Skin epidermis (tissue), 12 donors: ENCODE measurements at regions not wholly inside any gene's neighbourhood (a gene's known extent, or its start where the extent isn't known, plus 50 kb on each side); places are given as distances from the start of the nearest gene placed in this dataset.

Experiments used
- H3K27ac ChIP-seq, 21 experiments: fragments of 200-600 bp; sonication (generic) in 11 of 21; one replicate each; pipeline ENCODE4 v1.5.0; 2020; ENCODE audit warnings: mild to moderate bottlenecking in 3 of 21, inconsistent platforms in 2 of 21, moderate library complexity in 2 of 21
- H3K4me3 ChIP-seq, 7 experiments: fragments of 200-600 bp; sonication (generic) in 2 of 7; one replicate each; pipeline ENCODE4 v1.5.0; 2020; ENCODE audit warnings: inconsistent platforms in 2 of 7, mild to moderate bottlenecking in 2 of 7, moderate library complexity in 1 of 7

DNA sequence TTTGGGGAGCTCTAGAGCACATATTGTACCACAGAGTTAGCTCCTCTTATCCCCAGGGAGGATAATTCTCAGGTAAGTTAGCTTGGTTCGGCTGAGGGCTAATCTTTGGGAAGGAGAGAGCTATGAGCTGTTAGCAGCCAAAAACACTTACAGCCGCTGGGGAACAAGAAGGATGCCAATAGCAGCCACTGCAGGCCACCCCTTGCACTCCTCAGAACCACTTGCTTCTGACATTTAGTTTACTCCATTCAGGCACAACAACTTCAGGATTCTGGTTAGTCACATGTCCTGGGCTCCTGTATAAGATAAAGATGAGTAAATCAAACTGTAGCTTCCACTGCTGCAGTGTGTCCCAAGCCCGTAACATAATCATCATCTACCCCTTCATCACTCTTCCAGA, 212.6 kb upstream of the ADGRL2 start:
- no peak overlapping the region for H3K4me3 ChIP-seq
- no peak overlapping the region for H3K27ac ChIP-seq

DNA sequence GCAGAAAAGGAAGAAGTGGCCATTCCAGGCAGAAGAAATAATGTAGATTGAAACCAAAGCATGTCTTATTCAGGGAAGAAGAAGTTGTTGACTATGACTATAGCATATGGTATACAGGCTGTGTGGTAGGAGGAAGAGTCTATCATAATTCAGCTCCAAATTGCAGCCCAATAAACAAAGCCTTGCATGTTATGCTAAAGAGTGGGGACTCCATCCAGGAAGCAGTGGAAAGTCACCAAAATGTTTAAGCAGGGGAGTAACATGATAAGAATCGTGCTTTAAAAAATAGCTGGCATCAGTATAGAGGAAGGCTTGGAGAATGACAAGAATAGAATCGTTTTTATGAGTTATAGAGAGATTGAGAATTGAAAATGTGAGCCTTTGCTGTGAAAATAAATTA, 213.3 kb upstream of the ADGRL2 start:
- Histone ChIP-seq H3K27ac (no peak overlapping the region), H3K4me3 (no peak overlapping the region)

DNA sequence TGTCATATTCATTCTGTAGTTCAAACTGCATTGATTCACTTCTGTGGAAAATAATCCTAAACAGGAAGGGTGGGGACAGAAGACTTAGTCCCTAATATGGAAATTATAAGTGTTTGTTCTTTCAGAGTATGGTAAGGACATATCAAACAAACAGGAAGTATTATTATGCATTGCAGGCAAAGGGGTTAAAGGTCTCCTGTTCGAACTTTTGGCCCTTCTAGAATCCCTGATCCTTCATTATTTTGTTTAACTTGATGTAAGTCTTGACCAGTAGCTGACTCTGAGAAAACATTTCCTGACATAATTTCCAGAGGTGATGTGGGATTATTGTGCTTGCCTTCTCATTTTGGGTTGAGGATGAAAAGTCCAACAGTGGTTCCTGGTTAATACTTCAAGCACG, 215.4 kb upstream of the ADGRL2 start:
- no peak overlapping the region for H3K27ac ChIP-seq
- H3K4me3 ChIP-seq = no peak overlapping the region

DNA sequence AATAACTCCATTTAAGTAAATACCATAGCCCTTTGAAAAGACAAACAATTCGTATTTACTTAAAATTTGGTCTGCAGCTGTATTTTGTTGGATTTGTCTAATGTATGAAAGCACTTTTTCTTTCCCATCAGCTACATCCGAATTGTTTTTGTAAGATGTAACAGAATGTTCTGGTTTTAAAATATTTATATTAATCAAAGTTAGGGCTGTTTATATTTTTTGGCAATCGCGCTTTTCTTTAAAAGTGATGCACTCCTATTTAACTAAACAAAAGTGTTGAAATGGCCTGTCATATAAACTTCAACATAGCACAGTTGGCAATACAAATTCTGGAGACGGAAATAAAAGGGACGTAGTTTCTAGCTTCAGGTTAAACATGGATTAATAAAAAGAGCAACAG, 216.3 kb upstream of the ADGRL2 start:
- Histone ChIP-seq H3K4me3 (no peak overlapping the region), H3K27ac (no peak overlapping the region)

DNA sequence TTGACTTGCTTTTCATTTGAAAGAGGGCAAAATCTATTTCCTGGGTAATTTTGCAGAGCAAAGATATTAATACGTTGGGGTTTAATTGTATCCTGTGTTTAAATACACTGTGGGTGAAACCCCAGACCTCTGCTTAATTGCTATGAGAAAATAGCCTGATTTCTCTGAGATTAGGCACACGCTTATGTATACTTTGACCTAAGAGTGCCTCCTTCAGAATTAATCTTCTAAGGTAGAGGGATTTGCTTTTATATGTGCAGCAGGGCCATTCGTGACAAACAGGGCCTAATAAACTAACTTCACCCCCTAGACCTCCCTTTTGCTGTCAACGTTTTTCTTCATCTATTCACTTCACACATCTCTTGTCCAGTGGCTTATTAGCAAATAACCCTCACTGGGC, 216.9 kb upstream of the ADGRL2 start:
- Histone ChIP-seq H3K27ac (no peak overlapping the region), H3K4me3 (no peak overlapping the region)

DNA sequence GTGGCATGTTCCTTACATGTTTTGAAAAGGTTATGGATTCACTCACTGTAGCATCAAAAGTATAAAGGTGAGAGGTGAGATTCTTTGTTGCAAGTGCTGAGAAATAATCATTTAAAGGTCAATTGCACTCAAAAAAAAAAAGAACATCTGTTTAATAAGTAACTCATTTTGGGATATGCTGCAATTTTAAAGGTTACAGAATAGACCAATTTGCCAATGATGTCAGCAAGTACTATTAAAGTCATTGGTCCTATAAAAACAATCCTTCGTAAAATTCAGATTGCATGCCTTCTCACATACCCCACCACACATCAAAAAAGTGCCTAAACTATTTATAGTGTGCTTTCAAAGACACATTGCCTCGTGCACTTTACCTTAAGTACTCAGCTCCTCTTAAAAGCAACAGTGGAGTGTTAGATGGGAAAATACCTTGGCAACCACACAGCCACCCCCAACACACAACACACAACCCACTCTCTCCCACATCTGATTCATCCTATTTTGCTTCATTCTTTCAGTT, 218.2 kb upstream of the ADGRL2 start:
- no peak overlapping the region for H3K4me3 ChIP-seq
- H3K27ac ChIP-seq = no peak overlapping the region

DNA sequence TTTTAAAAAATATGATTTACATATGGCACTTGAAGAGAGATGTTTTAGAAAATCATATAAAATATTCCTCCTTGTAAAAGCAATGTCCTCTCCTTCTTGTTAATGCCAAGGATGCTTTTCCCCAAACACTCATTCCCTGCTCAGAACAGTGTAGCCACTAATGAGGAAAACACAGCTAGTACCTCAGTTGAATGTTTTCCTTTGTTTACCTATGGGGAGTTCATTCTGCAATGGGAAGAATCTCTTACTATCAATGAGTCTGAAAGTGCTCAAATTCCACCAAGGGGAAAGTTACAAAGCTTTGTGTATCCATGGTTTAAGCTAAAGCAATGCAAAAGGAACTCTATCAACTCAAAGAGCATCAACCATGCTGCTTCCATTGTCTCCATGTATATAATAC, 221.9 kb upstream of the ADGRL2 start:
- Histone ChIP-seq H3K27ac (no peak overlapping the region), H3K4me3 (no peak overlapping the region)

DNA sequence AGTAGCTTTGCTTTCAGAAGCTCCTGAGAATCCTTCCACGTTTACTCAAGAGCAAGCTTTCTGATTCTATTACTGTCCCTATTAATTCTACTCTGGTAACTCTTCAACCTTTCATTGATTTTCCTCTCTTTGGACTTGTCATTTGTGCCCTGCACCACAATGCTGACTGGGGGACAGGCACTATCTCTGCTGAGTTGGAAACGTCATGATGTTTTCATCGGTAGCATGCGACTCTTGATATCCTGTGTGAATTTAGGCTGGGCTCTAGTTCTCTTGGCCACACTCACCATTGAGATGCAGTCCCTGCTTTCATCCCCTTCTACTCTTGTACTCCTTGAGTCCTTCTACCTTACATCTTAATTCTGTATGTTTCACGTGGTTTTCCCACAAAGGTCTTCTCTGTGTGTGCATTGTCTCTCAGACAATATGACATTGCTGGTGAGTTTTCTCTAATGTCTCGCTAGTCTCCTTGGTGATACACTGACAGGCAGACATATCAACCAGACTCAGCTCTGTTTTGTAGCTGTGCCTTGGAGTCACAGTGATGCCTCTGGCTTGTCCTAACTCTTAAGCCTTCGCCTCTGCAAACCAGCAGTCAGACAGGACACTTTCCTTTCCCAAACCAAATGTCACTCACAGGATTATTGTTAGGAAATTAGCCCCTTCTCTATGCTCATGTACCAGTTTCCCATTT, 223.6 kb upstream of the ADGRL2 start:
- H3K27ac ChIP-seq = no peak overlapping the region

DNA sequence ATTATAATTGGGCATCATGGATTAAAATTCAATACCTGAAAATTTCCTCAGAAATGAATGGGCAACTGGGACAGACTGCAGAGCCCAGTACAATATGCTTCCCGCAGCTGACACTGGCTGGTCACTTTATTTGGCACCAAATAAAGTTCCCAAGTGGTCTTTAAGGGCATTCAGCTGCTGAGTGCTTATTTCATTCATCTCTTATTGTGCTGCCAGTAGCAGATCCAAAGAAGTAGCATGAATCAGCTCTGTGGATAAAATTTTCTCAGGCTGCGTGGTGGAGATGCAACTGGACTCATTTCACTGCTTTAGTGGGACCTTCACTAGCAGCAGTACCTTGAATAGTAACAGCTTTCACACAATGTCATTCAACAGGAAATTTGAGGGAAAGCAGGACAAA, 226.3 kb upstream of the ADGRL2 start:
- Histone ChIP-seq H3K27ac (no peak overlapping the region), H3K4me3 (no peak overlapping the region)

More for the DNA sequence above, 223.6 kb upstream of the ADGRL2 start:
- no peak overlapping the region for H3K4me3 ChIP-seq

DNA sequence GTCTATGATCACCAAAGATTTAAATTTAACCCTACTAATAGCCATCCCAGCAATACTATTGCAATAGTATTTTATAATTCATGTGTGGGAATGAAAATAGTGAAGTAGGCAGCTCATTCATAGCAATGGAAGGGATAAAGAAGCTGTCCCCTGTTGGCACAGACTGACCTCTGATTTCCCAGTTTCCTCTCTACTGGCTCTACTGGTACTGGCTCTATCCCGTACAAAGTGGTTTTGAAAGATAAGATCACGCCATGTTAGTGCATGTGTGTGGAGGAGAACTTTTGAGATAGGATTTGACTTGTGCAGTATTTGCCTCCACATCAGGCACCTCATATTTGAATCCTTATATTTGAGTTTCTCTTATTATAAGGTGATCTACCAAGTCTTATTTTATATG, 227.3 kb upstream of the ADGRL2 start:
- no peak overlapping the region for H3K27ac ChIP-seq
- H3K4me3 ChIP-seq = no peak overlapping the region

DNA sequence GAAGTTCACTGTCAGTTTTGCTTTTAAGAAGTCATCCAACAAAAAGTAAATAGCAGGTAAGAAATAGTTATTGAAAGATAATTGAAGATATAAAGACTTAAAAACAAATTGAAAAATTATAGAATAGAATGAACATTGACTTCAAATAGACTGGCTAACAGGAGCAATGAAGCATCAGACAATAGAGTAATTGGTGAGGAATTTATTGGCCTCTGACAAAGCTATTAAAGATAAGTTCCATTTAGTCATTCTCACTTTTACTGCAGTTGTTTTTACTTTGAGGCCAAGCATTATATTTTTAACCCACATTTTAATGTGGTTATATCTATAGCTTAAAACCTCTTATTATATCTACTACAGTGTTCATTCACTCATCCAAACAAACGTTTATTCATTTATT, 228.8 kb upstream of the ADGRL2 start:
- no peak overlapping the region for H3K27ac ChIP-seq
- H3K4me3 ChIP-seq = no peak overlapping the region

DNA sequence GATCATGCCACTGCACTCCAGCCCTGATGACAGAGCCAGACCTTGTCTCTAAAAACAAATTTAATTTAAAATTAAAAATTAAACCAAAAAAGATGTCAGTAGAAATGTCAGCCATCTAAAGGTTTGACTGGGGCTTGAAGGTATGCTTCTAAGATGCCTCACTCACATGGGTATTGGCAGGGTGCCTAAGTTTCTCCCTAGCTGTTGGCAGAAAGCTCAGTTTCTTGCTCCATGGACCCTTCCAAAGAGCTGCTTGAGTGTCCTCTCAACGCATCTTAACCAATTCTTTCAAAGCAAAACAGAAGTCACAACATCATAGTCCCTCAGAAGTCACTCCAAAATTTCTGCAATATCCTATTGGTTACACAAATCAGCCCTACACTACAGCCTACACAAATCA, 231.0 kb upstream of the ADGRL2 start:
- Histone ChIP-seq H3K27ac (no peak overlapping the region), H3K4me3 (no peak overlapping the region)

DNA sequence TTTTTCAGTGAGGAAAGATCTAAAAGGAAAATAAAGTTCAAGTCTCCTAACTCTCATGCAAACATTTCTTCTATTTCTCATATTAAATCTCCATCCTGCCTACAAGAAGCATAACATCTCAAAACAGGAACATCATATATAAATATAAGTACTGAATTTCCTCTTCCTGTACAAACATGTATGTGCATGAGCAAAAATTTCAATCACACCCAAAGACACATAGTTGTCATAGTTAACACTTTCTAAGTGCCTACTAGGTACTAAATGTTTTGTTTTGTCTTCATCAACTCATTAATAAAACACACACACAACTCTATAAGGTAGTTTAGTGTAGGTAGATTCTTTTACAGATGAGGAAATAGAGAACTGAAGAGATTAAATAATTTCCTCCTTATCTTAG, 237.1 kb upstream of the ADGRL2 start:
- H3K27ac ChIP-seq = no peak overlapping the region
- H3K4me3 ChIP-seq = no peak overlapping the region

DNA sequence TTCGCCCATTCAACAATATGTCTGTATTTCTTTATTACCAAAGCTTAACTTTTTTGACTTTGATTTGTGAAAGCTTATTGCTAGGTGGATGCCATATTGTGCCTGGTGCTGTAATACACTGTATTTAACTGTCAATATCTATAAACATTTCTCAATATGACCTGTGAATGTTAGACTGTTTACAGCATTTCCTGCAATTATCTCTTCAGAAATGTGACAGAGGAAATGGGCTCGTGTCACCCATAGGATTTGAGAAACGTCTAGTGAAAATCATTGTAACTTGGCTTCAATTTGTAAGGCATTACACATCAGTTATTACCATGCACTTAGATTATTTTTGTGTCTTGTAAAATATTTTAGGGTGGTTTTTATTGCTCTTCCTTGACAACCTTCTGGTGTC, 237.8 kb upstream of the ADGRL2 start:
- H3K27ac ChIP-seq = no peak overlapping the region
- H3K4me3 ChIP-seq = no peak overlapping the region

DNA sequence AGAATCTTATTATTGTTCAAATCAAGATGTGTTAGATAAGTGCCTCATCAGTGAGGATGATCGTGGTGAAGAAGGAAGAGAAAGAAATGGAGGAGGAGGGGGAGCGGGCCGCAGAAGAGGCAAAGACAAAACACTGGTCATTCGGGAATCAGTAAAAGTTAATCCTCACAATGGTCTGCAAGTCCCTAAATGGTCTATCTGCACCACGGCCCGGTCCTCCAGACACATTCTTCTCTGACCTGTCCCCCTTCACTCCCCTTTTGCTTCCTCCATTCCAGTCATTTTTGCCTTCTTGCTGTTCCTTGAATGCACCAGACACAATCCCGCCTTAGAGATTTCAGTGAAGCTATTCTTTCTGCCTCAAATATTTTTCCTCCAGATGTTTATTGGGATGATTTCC, 240.1 kb upstream of the ADGRL2 start:
- H3K4me3 ChIP-seq = no peak overlapping the region
- H3K27ac ChIP-seq = no peak overlapping the region

DNA sequence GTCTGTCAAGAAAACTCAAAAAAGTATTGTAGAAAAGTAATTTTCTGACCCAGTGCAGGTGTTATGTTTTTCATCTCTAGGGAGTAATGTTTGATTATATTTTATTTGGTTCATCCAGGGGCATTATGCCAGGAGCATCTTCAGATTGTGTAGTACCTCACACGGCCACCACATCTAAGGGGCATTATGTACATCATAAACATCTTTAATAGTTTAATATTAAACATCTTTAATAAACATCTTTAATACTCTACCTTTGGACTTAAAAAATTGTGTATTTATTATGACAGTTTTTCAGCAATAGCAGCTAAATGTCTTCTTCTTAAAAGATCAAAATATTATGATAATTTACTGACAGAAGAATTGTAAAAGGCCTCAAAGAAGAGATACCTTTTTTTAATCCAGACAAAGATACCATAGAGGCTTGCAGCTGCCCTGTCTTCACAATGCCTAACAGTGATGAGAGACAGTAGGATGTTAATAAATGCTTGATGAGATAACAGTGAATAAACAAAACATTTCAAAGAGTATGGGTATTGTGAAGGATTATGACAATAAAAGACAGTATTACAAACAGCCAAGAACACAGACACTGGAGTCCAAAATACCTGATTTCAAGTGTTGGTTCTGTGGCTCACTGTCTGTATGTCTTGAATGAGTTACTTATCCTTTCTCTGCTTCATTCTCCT, 240.9 kb upstream of the ADGRL2 start:
- no peak overlapping the region for H3K4me3 ChIP-seq
- H3K27ac ChIP-seq = no peak overlapping the region

DNA sequence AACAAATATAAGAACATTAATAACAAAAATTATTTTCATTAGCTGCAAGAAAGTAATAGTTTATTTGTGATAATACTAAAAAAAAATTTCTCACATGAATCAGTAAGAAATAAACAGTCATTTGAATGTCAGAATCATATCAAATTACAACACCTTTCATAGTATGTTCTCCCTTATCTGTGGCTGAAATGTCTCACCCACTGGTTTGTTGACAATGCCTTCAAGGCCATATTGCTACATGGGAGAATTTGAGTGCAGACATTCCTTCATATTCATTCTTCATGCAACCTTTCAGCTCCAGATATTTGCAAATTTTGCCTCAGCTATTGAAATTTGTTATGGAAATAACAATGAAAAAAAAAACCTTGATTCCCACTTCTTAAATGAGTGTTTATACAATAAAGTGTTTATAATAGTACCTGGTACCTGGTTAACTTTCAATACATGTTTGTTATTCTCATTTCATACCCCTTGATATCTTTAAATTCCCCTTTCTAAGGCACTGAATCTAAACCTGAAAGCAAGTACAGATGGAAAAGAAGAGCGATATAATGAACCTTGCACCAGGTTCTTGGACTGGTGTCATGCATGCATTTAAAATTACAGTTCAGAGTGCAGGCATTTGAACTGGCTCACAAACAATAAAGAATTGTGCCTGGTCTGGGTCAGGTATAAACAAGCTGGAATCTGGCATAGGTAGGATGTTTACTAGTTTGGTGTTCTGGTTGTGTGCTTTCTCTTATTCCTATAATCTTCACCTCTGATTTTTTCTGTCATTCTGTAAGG, 242.2 kb upstream of the ADGRL2 start:
- H3K27ac ChIP-seq = no peak overlapping the region

DNA sequence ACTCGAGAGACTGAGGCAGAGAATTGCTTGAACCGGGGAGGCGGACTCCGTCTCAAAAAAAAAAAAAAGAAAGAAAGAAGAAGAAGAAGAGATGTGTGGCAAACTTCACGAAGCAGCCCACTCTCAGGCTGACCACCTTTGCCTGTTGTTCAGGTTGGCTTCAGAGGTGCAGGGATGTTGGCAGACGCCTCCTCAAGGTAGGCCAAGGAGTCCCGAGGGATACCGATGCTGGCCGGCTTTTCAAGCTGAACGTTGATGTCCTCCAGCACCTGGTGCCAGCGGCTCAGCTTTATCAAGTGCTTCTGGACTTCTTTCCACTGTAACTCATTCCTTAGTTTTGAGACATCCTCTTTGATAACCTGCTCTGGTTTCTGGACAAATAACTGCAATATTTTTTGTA, 243.8 kb upstream of the ADGRL2 start:
- Histone ChIP-seq H3K27ac (no peak overlapping the region), H3K4me3 (no peak overlapping the region)

More for the DNA sequence above, 242.2 kb upstream of the ADGRL2 start:
- H3K4me3 ChIP-seq = no peak overlapping the region

DNA sequence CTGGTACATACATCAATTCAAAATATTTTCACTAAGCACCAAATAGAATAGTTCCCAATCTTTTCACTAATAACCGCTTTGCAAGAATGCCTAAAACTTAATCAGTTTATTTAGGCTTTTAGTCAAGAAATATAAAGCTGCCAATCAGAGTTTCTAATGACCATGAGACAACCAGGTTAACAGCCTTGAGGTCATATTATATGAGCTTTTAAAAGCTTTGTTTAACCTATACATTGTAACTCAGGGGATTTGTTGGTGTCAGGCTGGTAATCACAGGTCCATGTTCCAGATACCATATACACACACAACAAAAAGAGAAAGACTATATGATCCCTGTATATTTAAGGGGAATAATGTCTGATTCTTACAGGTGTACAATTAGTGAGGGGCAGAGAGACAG, 246.2 kb upstream of the ADGRL2 start:
- Histone ChIP-seq H3K27ac (no peak overlapping the region), H3K4me3 (no peak overlapping the region)

DNA sequence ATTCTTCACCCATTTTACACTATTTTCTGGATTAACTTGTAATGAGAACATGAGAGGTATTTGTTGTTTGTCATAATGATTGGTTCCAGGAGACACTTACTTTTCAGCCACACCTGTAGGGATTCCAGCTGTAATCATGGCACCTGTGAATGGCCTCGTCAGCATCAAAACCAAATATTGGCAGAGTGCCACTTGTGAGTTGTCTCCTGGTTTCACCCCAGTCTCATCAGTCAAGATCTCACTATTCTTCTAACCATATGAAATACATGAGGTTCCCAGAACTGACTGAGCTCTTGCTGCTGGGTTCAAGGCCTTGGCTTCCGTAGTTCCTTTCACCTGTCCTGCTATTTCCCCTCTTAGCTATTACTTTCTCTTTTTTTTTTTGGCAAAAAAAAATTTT, 246.6 kb upstream of the ADGRL2 start:
- no peak overlapping the region for H3K4me3 ChIP-seq
- no peak overlapping the region for H3K27ac ChIP-seq

DNA sequence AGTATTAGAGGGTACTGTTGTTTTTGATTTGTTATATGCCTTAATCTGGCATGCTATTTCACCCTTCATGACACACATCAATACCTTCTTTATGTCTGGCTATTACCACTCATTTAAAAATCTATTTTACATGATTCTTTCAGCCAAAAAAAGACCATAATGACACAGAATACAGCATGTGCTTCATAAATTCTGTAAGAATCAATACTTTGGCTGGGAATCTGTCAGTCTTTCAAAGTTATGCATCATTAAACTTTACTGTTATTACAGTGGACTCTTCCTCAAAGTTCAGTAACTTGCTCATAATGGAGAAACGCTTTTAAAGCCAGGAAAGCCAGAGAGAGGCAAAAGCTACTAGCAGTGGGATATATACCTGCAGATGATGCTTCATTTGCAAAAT, 247.2 kb upstream of the ADGRL2 start:
- Histone ChIP-seq H3K4me3 (no peak overlapping the region), H3K27ac (no peak overlapping the region)
